HG03039 (cell line): ENCODE measurements at regions not wholly inside any gene's neighbourhood (a gene's known extent, or its start where the extent isn't known, plus 50 kb on each side); places are given as distances from the start of the nearest gene placed in this dataset.
"Not testable (repeated sequence)": the region's sequence is repeated elsewhere in the genome, so short reads cannot be mapped to it uniquely, and the experiment has no call there.

Experiments used
- ATAC-seq: cut with Tn5 transposase; IDR thresholded peaks from one replicate; pipeline ENCODE4 v1.9.1; 2021; ENCODE audit warnings: mild to moderate bottlenecking, moderate library complexity; ENCODE audit not compliant: unreplicated experiment

DNA sequence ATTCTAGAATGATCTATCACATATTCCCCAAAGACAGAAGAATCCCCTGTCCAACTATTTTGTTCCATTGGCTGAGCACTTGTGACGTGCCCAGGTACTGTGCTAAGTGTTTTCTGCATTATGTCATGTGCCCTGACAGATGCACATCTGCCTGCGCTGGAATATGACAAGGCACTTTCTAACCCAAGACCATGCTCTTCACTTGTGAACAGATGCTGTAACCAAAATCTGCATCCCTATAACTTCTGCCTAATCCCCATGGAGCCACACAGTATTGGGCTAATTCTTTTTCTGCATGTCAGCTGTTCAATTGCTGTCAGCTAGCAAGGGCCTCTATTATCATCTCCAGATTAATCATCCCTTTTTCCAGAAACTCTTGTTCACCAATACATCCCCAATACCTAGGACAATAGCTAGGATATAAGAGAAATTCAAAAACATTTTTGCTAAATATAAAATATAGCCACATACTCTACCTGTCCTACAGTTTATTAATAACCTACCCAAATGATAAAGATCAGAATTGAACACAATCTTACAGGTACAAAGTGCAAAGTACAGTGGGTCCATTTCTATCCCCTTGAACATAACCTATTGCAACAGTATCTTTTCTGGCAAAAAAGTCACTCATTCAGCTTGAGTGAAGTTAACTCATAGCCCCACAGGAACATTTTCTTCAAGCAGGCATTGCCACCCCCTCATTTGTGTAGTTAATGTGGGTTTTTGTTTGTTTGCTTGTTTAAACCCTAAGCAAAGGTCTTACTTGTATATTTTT, 109.4 kb upstream of the LRRN1 start:
- ATAC-seq = no peak

DNA sequence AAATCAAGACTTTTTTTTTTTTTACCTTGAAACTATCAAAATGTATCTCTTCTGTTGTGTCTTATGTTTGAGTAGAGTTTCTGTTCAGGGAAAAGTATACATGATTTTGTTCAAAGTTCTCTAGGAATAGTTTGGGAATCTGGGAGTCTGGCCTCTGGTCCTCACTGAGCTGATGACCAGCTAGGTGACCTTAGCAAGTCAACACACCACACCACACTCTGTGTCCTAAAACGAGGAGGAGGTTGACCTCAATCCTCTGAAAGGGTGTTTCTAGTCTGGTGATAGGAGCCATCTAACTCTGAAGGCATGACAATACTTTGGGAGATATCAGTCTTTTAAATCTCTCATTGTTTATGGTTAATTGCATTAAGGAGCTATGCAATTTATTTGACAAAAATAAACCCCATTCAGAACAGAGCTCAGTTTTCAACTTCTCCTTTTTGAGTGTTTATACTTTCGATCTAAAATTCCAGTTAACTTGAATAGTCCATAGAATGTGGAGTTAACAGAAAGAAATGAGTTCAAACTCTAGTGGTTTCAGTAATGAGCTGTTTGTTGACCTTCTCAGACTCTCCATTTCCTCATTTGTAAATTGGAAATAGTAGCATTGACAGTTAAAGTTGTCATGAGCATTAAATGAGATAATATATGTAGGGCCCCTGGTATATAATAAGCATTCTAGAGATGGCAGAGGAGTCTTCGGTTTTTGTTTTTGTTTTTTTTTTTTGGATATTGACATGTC, 112.2 kb upstream of the LRRN1 start:
- no peak for ATAC-seq

DNA sequence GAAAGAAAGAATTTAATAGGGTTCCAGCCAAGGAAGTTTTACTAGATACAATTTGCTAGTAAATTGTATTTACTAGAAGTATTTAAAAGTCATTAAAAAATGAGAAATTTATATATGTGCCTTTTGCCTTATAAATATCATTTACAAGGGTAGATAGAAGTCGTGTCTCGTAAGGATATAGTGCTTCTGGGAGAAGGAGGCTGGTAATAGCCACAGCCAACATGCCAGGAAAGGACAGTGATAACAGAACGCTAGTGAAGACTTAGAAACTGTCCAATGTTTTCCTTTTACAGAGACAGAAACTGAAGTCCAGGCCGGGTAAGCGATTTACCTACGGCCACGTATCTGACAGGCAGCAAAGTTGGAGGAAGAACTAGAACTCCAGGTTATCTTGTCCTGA, 113.5 kb upstream of the LRRN1 start:
- ATAC-seq = no peak

DNA sequence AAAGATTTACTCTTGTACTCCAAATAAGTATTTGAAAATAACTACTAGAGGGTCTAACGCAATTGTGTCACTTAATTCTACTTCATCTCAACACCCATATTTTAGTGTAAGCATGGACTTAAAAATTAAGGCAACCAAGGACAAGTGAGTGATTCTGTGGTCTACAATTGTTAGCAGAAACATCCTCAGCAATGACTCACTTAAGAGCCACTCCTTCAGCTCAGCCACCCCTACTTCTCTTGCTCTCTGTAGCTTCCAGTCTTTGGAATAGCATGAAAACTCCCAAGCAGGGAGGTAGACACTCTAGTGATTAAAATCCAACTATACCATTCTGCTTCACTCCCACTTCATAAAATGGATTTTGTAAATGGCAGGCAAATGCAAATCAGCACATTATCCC, 116.0 kb upstream of the LRRN1 start:
- ATAC-seq = no peak

DNA sequence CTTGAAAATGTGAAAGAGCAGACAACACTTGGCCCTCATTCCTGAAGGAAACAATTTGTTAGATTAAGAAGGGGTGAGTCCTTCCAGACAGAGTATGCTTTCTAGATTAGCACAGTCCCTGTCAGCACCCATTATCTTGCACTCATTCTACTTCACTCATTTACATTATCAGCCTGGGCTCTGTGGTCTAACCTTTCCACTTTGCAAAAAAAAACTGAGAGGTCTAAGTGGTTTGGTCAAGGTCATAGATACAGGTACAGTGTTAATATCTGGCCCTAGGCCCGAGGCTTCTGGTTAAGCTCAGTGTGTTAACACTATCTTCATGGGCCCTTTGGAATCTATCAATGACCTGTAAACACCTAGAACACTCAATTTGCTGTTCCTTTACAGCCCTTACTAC, 123.4 kb upstream of the LRRN1 start:
- ATAC-seq = no peak

DNA sequence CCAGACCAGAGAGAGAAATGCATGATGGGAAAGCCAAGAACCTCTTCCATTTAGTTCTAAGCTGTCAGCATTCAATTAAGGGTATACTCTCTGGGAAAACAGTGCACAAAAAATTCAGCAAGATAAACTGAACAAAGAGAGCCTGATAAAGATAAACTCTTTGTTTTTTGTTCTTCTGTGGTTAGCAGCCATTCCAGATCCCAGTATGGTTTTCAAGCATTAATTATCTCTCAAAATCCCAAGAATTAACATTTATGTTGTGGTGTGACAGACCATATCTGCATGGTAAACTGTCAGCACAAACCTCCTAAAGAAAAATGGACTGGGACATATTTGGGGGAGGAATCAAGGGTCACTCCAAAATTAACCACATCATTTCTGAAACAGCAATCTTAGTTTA, 124.0 kb upstream of the LRRN1 start:
- ATAC-seq = no peak

DNA sequence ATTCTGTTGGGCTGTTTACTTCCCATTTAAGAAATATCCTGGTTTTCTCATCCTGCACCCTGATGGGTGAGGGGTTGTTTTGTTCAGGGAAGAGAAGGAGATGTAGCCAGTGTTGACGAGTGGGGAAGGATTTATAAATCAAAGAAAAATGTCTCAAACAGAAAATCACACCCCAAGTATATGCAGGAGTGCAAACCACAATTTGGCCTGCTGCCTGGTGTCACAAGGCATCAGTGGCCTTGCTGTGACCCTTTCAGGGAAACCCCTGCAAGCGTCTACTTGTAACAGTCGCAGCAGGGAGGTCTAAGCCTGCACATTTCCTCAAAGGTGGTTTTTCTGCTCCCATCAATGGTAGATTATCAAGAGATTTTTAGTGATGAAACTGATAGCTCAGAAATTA, 132.6 kb upstream of the LRRN1 start:
- peak; percentile 94 for ATAC-seq

DNA sequence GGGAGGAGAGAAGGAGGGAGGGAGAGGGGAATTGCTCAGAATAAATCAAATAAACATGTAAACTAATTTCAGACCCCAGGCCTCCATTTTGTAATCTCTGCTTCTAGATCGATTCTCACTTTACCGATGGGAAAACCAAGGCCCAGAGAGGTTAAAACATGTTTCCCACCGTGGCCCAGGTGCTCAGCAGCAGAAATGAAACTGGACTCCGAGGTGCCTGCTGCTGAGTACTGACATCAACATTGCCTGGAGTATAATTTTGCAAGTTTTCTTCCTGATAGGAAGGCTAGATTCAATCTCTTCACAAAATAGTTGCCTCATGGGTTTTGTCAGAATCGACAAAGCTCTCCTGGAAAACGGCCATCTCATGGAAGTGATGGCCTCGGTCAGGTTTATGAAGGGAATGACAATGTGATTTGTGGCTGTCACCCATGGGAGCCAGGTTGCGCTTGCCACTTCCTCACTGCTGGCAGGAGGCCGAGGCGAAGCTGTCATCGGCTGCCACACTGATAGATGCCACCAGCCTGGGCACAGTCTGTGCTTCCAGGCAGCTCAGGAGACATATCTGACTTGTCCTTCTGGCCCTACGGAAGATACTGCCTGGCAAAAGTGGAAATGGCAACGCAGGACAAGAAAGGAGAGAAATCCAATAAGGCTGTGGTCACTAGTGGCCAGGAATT, 133.1 kb upstream of the LRRN1 start:
- ATAC-seq = peak; percentile 30

DNA sequence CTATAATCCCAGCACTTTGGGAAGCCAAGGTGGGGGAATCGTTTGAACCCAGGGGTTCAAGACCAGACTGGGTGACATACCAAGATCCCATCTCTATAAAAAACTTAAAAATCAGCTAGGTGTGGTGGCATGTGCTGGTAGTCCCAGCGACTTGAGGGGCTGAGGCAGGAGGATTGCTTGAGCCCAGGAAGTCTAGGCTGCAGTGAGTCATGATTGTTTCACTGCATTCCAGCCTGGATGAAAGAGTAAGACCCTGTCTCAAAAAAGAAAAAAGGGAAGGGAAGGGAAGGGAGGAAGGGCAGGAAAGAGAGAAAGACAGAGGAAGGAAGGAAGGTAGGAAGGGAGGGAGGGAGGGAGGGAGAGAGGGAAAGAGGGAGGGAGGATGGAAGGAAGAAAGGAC, 133.7 kb upstream of the LRRN1 start:
- no peak for ATAC-seq

DNA sequence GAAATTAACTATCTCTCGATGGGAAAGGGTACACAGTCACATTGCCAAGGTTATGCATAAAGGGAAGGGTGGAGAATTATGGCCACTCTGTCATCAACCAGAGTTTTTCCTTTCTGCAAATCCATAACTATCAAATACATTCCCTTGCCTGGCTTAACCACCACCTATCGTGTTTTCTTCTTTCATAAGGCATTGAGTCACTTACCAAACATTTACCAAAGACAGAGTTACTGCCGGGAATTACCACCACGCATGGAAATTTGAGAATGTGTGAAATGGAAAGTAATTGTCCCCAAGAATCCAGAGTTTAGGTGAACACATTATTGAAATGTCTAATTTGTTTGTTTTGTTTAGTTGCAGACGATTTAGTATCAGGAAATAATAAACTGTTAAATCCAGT, 134.3 kb upstream of the LRRN1 start:
- no peak for ATAC-seq

DNA sequence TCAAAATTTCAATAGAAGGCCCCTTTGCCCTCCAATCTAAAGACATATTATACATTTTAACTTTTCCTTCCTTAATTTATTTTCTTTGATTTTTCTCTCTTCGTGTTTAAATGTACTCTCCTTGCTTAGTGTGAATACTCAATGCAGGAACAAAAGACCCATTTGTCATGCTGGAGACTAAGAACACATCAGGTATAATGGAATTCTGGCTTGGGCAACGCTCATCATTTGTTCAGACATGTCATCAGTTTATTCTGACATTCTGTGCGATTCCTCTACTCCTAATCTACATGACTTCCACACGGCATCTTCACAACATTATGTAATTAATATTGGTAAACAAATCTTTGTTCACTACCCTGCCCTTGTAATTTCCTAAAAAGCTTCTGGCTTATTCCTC, 136.6 kb upstream of the LRRN1 start:
- no peak for ATAC-seq

DNA sequence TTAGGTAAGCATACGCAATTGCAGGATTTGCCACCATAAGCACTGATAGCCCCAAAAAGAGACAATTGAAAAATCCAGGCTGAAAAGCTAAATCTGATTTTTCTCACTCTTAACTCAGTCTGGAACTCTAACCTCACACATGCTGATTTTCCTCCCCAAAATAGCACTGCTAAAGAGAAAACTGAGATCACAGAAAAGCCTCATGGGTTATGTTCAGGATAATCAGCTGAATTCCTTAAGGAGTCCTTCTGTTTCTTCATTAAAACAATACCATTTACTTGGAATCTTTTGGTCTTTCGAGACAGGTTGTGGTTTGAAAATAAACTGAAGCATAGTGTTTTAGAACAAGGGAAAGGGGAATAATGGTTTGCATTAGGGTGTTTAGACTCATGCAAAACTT, 144.3 kb upstream of the LRRN1 start:
- ATAC-seq = no peak

DNA sequence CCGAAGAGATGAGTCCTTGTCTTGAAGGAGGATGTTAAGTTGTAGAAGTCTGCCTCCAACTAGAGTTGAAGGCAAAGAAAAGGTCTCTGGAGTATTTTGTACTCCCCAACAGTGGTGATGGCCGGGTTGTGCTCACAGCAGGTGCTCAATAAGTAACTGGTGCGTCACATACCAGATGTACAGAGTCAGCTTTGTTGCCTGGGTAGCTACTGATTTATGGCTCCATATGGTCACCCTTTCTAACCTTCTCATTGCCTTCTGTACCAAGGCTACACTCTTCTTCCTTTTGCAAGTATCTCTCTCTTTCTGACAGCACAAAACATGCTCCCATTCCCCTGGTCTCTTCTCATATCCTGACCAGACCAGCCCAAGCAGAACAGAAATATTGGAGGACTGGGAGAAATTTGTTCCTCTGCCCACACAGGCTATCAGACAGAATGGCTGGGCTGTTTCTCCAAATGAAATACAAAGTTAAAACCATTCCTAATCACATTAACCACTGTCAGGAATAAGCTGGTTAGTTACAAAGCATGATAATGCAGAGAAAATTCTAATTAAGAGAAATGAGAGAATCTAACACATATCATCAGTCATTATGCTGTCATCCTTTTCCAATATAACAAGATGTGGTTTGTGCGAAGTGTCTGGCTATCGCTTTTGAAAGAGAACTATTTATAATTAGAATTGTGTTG, 150.1 kb upstream of the LRRN1 start:
- ATAC-seq = no peak

DNA sequence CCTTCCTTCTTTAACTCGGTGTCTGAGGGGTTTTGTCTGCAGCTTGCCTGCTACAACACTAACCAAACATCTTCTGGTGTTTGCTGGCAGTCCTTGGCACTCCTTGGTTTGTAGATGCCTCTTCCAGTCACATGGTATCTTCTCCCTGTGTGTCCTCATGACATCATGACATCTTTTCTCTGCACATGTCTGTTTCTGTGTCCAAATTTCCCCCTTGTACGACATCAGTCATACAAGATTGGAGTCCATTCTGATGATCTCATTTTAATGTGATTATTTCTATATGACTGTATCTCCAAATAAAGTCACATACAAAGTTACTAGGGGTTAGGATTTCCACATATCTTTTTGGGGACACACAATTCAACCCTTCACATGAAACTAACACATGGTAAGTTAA, 152.3 kb upstream of the LRRN1 start:
- ATAC-seq = no peak

DNA sequence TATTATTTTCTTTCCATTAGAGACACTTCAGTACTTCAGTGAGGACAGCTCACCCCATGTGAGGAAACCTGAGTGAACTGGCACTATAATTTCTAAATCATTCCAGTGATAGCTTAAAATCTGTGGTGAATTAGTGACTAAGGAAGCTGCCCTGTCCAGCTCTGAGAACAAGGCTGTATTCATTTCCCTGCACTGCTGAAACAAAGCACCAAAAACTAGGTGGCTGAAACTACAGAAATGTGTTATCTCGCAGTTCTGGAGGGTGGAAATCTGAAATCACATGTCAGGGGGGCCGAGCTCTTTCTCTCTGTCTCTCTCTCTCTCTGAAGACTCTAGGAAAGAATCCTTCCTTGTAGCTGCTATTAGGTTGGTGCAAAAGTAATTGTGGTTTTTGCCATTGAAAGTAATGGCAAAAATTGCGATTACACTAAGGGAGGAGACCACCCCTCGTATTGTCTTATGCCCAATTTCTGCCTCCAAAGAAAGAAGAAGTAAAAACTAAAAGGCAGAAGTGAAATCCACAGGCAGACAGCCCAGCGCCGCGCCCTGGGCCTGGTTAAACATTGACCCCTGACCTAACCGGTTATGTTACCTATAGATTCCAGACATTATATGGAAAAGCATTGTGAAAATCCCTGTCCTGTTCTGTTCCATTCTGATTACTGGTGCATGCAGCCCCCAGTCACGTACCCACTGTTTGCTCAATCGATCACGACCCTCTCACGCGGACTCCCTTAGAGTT, 153.0 kb upstream of the LRRN1 start:
- not testable (repeated sequence) for ATAC-seq

DNA sequence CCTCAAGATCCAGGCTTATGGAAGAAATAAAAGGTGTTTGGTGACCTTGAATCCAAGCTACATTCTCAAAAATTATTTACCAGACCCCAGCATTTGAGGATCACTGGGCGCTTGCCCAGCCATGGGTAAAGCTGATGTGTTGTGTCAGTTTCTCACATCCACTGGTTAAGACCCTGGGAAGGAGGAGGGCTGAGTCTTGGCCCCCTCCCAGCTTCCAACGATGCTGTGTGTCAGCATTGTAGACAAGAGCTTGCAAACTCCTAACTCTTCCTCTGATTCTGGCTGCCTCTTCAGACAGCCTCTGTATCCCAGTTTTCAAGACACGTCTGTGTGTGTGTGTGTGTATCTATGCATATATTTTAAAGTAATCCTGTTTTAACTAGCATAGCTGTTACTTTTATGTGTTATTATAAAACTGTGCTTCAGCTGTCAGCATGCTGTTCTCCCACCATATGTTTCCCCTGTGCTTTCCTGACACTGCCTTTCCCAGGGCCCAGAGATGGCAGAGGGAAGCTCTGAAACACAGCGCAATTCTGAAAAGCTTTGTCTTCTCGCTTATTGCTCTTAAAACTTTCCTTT, 157.3 kb upstream of the LRRN1 start:
- no peak for ATAC-seq

DNA sequence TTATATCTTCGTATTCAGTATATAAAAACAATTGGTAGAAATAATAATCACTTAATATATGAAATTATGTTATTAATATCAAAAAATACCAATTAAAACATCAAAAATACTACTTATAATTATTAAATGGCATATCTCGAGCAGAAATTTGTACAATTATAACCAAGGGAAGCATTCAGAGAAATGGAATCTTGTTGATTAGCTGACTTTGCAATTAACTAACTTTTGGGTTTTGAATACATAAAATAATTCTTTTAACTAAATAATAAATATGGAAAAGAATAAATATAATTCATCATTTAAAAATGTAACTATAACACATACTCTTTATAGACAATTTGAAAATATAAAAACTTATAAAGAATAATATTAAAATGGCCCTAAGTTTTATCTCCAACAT, 160.2 kb upstream of the LRRN1 start:
- ATAC-seq = no peak

DNA sequence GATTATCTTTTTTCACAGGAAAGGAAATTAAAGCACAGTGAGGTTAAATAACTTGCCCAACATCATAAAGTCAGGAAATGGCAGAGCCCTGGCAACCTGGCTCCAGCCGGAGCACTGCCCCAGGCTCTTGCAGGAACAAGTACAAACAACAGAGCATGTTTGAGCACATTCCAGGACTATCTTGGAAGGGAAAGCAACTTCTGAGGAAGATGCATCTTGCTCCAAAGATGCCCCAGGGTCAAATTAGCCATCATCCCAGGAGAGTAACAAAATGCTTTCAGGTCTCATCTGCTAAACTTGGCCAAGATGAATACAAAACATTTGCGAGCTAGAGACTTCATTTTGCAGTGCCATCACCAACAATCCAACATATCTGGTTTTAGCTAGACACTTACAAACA, 162.4 kb upstream of the LRRN1 start:
- no peak for ATAC-seq

DNA sequence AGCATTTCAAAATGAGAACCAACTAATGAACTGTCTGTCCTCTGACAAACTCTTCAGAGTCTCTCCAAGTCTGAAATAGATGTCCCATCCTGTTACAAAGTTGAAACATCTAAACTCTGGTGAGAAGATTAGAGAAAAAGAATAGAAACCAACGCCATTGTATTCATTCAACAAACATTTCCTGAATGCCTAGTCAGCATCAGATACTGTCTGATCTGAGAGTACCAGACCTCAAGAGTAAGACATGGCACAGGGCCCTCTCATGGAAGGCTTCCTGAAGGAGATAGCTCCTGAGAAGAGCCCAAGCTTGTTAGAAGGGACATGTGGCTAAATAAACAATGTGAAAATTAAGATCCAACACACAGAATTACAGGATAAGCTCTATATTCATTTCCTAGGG, 164.1 kb upstream of the LRRN1 start:
- ATAC-seq = no peak

DNA sequence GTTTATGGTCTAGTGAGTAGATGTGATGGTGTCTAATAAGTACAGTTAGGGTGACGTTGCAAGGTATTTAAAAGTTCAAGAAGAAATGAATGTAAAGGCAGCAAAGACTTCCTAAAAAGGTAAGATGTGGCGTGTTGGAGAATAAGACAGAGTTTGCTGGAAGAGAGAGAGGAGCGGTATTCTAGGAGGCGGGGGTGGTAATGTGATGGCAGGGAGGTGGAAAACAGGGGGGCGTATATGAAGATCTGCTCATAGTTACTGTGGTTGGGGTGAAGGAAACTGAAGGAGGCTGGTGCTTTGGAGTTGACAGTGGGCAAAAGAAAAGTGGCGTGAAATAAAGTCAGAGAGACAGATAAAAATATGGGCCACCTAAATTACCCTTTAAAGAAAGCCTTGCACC, 164.9 kb upstream of the LRRN1 start:
- ATAC-seq = no peak
